Stimulated activated CD8-positive, alpha-beta memory T cell treated with anti-CD3 and anti-CD28 coated beads, Interleukin-7, amount 100 ng/mL, for 48 hours (primary cell): ENCODE measurements at regions not wholly inside any gene's neighbourhood (a gene's known extent, or its start where the extent isn't known, plus 50 kb on each side); places are given as distances from the start of the nearest gene placed in this dataset.
"Not testable (repeated sequence)": the region's sequence is repeated elsewhere in the genome, so short reads cannot be mapped to it uniquely, and the experiment has no call there.

Experiments
- DNase-seq, 2 donors: peaks; one replicate each; pipeline ENCODE4 v3.0.0-alpha.2; 2020; ENCODE audit warnings: low read depth in 1 of 2; ENCODE audit errors: extremely low read depth in 1 of 2

DNA sequence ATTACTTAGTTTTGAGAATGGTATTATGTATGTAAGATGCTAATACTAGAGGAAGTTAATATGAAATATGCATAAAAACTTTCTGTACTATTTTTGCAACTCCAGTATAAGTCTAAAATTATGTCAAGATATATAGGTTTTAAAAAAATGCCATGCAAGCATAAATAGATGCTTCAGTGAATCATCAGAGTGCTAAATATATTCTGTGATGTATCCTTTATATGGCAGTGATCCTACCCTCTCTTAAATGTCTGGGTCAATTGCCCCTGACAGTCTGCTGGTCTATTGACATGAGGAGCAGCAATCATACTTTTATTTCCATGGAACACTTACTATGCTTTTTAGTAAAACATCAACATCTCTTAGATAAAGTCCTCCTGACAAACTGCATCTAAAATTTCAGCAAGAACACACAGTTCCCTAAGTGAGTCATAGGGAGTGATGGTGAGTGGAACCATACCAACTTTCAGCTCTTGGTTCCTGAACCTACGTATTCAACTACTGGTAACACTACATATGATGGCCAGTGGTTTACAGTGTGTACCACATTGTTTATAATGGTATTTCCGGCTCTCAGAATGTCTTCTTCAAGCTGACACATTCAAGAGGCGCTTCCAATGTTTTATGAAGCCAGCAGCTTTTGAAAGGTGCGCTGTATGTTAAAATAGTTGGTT, 928.7 kb upstream of the GJE1 start:
- DNase-seq, result no peak

DNA sequence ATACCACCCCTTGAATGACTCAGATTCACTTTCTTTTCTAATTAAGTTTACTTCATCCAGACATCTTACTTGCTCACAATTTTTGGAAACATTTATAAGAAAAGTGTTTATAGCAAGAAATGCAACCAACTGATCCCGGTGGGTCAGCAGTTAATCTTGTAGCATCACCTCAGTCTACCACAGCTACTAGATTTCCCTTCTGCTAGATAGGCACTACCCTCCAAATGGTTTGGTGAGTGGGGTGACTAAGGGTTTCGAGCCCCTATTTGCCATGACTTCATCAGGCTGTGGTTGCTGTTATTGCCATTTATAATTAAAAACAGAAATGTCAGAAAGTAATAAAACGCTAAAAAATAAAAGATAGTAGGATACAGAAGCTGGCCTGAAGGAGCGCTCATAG, 930.1 kb upstream of the GJE1 start:
- DNase-seq, result no peak

DNA sequence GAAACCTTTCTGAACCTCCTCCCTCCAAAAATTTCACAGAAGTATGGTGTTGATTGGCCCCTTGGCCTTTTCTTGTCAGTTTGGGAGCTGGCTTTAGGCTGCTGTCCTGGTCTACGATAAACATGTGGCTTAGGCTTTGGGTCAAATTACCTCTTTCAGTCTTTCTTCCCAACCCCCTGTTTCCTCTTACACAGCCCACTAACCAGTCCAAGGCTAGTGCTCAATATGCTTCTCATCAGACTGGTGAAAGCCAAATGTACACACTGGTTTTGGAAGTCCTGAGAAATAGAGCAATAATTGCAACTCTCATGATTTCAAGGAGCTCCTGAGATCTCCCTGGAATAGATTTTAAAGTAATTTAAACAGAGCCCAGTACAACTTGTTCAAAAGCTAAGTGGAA, 933.7 kb upstream of the GJE1 start:
- no peak for DNase-seq

DNA sequence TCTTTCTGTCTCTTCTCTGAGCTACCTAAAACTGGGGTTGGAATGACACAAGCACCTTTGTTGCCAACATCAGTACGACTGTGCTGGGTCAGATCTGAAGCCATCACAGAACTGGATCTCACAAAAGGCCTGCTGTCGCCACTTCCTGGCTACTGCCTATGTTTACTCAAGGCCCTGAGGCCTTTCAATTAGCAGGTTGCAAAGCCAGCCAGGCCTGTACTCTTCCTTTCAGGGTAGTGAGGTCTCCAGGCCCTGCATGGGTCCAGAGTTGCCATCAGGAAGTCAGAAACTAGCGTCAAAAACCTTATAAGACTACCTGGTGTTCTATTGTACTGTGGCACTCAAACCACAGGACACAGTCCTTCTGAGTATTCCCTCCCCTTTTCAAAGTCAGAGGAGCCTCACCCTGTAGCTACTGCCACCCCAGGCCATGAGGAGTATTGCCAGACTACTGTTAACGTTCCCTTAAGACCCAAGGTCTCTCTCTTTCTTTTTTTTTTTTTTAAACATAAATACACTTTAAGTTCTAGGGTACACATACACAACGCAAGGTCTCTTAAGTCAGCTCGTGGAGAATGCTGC, 937.4 kb upstream of the GJE1 start:
- no peak for DNase-seq

DNA sequence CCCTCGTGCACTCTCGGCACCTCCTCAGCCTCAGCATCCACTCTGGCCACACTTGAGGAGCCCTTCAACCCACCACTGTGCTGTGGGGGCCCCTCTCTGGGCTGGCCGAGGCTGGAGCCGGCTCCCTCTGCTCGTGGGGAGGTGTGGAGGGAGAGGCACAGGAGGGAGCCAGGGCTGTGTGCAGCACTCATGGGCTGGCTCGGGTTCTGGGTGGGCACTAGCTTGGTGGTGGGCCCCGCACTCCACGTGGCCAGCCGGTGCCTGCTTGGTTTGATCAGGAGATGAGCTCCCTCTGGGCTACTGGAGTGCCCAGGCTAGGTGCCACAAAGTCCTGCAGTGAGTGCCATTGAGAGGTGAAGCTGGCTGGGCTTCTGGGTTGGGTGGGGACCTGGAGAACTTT, 949.4 kb upstream of the GJE1 start:
- DNase-seq, result no peak

DNA sequence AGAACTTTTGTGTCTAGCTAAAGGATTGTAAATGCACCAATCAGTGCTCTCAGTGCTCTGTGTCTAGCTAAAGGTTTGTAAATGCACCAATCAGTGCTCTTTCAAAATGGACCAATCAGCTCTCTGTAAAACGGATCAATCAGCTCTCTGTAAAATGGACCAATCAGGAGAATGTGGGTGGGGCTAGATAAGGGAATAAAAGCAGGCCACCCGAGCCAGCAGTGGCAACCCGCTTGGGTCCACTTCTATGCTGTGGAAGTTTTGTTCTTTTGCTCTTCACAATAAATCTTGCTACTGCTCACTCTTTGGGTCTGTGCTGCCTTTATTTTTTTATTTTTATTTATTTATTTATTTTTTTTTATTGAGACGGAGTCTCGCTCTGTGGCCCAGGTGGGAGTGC, 957.3 kb upstream of the GJE1 start:
- not testable (repeated sequence) for DNase-seq

DNA sequence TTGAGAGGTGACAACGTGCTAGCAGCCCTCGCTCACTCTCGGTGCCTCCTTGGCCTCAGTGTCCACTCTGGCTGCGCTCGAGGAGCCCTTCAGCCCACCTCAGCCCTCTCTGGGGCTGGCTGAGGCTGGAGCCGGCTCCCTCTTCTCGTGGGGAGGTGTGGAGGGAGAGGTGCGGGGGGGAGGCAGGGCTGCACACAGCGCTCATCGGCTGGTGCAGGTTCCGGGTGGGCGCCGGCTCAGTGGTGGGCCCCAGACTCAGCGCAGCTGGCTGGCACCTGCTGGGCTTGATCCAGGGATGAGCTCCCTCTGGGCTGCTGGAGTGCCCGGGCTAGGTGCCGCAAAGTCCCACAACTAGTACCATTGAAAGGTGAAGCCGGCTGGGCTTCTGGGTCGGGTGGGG, 957.8 kb upstream of the GJE1 start:
- DNase-seq, result no peak

DNA sequence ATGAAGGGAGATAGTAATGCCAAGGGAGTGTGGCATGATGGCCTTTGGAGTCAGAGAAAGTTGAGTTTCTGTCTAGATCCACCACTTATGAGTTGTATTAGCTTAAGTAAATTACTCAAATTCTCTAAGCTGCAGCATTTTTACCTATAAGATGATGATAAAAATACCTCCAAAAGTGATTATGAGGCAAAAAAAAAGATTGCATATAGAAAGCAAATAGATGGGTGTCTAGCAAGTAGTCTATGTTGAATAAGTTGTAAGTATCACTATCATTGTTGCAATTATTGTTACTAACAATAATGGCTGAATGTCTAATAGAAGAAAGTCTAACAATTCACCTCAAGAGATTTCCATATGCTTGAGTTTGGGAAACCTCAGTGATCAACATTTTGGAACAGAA, 959.2 kb upstream of the GJE1 start:
- DNase-seq, result no peak

DNA sequence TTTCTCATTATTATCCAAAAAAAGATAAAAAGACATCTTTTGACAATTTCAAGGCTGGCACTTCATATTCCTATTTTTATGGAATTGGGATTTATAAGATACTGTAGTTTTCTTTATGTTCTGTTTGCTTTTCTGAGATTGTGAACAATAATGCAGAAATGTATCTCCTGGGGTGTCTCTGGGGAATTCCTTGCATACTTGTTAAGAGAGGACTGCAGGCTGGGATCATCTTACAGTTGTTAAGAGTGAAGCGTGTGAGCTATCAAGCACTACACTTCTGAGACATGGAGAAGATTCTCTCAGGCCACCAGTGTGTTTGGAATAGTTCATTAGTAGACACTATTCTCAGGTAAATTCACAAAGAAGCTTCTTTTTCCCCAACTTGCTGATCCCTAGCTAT, 963.3 kb upstream of the GJE1 start:
- no peak for DNase-seq

DNA sequence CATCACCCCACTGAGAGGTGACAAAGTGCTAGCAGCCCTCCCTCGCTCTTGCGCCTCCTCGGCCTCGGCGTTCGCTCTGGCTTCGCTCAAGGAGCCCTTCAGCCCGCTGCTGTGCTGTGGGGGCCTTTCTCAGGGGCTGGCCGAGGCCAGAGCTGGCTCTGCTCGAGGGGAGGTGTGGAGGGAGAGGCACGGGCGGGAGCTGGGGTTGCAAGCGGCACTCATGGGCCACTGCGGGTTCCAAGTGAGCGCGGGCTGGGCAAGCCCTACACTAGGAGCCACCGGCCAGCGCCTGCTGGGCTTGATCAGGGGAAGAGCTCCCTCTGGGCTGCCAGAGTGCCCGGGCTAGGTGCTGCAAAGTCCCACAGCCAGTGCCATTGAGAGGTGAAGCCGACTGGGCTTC, 964.8 kb upstream of the GJE1 start:
- DNase-seq, result no peak

DNA sequence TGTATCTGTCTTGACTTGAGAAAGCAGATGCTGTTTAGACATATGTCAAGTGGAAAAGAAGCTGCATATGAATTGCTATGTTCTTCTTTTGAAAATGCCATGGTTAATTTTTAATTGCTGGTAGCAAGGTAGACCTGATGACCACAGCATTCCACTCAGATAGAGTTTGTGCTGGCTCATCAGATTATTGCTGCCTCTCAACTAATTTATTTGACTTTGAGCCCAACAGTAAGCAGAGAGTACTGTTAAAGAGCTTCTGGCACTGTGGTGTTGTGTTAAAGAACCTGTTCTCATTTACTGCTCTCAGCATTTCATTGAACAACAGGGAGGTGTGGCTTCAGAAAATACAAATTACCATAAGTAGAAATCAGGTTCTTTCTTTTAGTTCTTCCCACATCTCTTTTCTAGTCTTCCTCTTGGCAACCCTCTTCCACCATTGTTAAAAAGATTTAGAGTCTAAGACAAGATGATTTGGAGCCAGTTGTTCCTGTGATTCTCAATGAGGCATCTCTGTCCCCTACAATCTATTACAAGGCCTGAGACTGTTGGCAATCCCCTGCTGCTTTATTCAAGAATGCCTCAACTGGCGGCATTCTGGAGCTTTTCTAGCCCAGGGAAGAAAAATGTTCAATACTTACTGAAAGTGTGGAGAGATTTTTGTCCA, 967.6 kb upstream of the GJE1 start:
- DNase-seq, result no peak

DNA sequence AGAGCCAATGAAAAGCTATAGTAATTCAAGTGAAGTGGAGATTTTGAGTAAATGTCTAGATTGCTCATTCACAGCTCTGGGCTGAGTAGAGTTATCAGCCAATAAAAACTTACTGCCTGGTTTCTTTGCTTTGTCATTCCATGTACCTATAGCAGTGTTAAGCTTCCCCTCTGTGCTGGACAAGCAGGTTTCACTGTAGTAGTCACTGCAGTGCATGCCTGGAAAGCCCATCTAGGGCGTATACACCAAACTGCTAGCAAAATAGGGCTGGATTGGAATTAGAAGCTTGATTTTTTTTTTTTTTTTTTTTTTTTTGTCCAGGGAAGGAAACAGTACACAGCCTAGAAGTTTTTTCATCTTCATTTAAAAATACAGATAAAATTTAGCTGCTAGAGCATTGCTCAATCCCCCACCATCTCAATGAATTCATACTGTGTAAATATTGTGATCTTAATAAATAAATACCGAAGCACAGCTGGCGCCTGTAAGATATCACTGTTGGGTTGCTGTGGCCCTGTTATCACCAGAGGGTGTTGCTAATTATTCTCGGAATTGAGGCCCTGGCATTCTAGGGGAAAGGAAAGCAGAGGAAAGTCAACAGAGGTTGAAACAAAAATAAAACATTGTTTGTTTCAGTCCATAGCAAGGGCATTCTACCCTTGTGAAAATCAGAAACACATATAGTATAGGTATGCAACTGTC, 968.5 kb upstream of the GJE1 start:
- no peak for DNase-seq

DNA sequence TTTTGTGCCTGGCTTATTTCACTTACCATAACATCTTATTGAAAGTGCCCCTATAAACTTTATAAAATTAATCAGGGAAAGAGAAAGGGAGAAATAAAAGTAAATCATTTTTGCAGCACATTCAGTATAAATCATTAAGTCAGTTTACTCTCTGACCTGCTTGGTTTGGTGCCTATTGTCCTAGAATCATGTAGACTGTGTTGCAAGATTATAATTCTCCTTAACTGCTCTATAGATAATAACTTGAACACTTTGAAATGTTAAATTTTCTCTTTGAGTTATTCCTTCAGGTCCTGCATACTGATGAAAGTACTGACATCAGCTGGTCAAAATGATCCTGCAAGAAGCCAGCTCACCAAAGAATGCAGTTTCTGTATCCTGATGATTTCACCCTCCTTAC, 969.6 kb upstream of the GJE1 start:
- DNase-seq, result no peak

DNA sequence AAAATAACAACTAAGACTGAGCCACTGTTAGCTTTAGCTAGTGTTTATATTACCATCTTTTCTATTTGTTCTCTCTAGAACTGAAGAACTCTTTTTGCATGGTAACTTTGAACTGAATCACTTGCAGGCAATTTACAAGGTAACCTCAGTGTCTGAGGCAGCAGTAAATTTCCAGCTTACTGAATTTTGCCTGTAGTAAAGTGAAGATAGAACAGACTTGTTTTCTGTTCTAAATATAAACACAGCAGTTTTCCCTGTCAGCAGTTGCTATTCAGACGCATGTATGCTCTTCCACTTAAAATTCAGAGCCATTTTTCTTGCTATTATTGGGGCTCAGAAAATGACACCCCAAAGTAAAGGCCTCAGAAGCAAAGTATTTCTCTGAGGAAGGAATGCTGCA, 974.0 kb upstream of the GJE1 start:
- no peak for DNase-seq

DNA sequence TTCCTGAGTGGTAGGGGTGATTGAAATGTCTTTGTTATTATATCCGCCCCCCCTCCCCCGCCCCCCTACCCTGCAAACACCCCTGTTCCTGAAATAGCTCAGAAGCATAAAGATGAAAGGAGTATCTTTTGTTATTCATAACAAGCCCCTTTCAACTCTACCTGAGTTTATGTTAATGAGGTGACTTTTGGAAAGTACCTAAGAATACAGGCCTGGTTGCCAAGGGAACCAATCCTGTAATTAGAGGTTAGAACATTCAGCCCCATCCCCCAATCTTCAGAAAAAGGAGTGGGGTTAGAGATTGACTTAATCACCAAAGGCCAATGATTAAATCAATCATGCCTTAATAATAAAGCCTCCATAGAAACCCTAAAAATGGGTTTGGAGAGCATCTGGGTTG, 979.2 kb upstream of the GJE1 start:
- no peak for DNase-seq

DNA sequence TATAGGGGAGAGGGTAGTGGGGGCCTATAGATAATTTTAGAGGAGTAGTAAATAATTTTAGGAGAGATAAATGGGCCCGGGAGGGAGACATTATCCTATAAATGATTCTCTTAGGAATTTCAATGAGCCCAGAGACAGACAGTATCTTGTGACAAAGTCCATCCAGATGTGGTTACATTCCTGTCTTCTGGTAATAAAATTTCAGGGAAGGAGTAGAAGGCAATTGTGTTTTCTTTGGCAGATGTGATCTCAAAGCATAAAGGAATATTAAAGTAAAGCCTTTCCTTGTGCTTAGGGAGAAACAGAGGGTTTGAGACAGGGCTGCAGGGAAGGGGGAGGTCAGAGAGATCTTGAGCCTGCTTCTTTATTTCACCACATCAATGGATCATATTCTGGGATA, 979.8 kb upstream of the GJE1 start:
- no peak for DNase-seq

DNA sequence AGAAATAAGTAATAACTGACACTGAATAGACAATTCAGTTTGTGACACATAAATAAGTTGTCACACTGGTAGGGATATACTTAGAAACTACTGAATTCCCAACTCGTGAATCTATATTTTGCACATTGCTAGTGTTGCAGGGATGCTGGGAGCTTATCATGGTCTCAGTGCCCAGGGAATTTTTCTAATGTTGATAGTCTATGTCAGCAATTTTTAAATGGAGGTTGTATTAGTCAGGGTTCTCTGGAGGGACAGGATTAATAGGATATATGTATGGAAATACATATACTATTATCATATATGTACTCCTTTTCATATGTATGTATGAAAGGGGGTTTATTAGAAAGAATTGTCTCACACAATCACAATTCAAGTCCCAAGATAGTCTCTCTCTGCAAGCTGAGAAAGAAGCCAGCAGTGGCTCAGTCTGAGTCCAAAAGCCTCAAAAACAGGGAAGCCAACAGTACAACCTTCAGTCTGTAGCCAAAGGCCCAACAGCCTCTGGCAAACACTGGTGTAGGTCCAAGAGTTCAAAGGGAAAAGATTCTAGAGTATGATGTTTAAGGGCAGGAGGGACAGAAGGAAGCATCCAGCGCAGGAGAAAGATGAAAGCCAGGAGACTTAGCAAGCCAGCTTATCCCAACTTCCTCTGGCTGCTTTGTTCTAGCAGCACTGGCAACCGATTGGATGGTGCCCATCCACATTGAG, 980.9 kb upstream of the GJE1 start:
- DNase-seq, result no peak

DNA sequence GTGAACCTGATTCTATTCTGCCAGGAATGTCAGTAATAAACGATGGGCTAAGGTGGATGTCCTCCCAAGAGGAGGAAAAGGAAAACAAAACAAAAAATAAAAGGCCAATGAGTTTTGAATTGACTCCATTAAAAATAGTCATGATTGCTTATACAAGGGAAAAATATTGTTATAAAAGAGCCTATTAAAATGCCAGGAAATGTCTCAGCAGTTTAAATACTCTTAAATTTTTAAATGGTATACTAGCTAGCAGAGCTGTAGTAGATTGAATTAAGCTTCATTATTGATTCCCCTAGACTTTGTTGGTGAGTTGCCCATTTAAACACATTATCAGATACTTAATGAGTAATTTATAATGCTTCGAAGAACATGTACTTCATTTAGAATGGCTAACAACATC, 990.9 kb upstream of the GJE1 start:
- DNase-seq, result no peak

DNA sequence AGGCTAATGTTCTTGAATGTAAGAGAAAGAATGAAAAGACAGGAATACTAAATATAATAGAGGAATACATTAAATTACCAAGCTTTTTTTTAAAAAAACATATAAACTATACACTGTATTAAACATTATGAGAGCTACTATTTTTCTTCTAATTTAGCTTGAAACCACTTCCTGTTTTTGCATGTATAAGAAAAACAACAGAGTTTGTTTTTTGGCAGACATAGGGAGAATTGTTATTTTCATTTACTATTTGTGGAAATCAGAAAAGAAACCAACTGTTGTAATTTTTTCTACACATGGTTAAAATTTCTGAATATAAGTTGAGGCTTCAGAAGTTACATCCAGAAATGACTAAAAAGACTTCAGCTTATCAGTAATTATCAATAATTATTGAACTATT, 991.8 kb upstream of the GJE1 start:
- no peak for DNase-seq

DNA sequence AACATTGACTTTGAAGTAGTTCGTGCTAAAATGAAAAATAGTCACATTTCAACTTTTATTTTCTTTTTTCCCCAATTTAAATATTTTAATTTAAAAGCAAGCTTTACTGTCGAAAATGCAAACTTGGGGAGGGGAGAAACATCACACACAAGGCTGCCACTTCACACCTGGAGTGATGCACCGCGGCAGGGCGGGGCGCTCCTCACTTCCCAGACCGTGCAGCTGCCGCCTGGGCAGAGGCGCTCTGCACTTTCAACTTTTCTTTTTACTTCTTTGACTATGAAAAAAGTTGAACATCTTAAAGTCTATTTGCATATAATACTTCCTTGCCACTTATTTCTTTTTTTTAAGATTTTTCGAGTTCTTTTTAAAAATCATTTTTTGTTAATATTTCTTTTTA, 993.3 kb upstream of the GJE1 start:
- DNase-seq, result no peak

DNA sequence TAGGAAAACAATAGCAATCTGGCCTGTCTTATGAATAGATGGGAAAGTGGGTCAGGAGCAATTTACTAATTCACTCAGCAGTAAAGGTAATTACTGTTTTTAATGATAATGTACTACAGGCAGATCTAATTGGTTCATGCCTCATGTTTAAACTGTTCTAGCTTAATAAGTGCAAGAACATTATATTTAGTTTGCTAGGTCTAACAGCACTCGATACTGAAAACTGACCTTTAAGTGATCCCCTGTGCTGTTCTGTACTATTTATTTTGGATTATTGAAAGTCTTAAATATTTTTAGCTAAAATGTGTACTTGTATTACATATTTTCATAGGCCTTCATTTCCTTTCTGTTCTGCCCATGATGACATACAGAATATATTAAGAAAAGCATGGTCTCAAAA, 998.0 kb upstream of the GJE1 start:
- DNase-seq, result no peak
